ENCODE measurements at regions not wholly inside any gene's neighbourhood (a gene's known extent, or its start where the extent isn't known, plus 50 kb on each side); places are given as distances from the start of the nearest gene placed in this dataset.

DNA sequence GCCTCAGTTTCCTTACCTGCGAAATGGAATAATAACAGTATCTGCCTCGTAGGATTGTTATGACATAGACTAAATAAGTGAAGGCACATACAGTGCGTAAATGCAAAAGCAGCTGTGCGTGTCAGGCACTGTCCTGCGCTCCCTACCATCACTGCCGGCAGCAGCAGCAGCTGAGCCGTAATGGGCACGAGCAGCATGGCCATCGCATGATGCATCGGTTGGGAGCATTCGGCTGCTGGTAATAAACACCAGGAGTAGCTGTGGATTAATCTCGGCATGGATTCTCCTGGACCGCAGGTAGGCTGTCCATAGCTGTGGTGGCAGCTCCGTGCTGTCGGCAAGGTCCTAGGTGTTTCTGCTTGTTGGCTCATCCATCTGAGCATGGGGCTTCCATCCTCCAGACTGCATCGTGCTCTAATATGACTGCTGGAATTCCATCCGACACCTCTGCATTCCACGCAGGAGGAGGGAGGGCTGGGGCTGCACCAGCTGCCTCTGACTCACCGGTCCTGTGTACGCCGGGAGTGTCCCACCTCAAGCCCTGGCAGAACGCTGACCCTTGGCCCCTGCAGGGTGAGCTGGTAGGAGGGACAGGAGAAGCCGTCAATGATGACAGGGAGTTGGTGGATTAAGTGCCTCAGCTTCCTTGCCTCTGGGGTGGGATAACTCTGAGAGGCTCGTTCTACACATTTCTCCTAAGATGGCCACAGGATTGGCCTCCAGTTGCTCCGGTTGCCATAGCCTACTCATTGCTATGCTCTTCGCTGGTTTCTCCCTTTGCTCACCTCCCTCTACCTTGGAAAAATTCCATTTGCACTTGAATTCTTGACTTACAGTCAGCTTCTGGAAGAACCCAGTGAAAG, 100.9 kb upstream of the PMEPA1 start:
- DNase-seq = no peak

DNA sequence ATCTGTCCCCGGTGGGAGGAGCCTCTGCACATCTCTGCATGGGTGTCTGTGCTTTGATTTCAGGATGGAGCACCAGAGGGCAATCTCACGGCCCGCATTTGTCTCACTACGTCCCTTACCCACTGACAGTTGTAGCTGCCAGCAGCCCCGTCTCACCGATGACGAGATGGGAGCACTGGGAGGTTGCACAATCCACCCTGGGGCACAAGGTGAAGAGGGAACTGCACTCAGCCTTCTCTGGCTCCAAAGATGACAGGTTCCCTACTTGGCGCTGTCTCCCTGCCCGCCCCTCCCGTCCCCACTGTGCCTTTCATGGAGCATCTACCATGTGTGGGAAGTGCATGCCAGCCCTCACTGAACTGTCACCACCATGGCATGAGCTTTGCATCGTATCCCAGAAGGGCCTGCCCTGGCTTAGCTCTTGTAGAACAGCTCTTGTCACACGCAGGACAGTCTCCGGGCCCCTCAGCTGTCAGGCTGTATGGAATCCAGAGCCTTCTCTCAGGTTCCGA, 99.9 kb upstream of the PMEPA1 start:
- no peak for DNase-seq

GRCh38 chr20:57809149-57809548, 99.3 kb upstream of the PMEPA1 start:
- no peak for DNase-seq

DNA sequence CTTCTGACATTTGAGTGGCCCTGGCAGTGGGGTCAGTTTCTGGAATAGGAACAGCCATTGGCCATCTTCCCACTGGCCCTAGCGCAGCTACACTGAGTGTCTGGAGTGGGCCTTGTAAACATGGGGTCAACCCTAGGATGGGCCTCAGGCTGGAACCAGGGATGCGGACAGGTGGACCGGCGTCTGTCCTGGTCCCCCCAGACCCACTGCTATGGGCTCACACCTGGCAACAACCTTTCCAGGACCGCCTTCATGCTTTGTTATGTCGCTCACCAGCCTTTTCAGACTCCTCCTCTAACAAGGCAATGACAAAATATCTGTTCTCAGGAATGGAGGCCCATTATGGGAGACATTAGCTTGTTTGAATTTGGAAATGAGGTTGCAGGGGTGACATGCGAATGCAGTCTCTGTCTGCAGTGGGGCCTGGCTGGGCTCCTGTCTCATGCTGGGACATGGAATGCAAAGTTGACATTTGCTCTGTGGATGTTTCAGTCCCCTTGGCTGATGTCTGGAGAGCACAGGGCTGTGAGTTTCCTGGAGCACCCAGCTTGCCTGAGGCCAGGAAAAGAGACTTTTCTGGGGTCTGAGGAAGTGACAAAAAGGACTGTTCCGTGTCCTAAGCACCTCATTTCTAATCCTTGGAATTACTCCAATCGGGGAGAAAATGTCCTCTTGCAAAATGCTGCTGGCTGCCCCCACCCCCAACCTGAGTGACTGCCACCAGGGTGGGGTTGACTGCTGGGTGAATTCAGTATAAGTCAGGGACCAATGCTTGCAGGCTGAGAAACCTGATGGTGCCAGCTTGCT, 98.7 kb upstream of the PMEPA1 start:
- no peak for DNase-seq

DNA sequence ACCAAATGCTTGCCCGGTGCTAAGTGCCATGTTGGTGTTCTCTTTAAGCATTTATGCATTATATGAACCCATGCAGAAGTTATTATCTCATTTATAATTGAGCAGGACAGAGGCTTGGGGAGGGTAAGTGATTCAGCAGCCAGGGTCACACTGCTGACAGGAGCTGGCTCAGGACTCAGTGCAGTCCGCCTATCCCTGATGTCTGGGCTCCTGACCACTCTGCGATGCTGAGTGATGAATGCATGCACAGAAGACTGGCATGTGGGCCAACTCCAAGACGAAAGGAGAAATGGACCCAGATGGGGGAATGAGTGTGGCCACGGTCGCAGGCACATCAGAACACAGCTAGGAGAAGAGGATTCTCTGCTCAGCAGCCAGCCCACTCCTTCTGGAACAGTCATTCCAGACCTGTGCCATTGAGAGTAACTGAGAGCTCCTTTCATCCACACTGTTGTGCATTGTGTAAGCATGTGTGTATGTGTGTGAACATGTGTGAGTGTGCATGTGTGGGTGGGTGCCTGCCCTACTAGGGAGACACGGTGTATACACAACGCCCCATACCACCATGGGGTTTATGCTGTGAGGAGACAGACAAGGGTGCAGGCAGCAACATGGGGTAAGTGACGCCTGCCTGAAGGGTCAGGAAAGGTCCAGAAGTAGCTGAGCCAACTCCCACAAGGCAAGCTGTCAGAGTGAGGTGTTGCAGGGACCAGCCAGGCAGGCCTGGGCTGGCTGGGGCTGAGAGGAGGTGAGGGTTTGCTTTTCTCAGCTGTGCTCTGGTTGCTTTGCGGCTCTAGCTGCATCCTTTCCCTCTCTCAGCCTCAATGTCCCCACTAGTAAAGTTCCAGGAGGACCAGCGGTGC, 97.8 kb upstream of the PMEPA1 start:
- DNase-seq = no peak

GRCh38 chr20:57806975-57807374, 97.2 kb upstream of the PMEPA1 start:
- no peak for DNase-seq

GRCh38 chr20:57806476-57806875, 96.7 kb upstream of the PMEPA1 start:
- DNase-seq = no peak

DNA sequence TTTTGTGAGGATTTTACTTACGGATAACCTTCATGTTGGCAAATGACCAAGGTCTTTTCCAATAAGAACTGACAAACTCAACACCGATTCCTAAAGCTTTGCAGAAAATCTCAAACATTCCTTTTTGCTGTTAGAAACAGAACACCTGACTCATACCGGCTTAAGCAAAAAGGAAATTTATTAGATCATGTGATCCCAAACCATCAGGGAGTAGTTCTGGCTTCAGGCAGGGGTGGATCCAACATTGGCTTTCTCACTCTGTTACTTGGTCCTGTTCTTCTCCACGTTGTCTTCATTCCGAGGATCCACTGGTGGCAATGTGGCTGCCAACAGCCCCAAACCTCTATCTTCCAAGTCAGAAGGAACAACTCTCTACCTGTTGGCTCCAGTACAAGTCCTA, 95.9 kb upstream of the PMEPA1 start:
- DNase-seq = no peak

DNA sequence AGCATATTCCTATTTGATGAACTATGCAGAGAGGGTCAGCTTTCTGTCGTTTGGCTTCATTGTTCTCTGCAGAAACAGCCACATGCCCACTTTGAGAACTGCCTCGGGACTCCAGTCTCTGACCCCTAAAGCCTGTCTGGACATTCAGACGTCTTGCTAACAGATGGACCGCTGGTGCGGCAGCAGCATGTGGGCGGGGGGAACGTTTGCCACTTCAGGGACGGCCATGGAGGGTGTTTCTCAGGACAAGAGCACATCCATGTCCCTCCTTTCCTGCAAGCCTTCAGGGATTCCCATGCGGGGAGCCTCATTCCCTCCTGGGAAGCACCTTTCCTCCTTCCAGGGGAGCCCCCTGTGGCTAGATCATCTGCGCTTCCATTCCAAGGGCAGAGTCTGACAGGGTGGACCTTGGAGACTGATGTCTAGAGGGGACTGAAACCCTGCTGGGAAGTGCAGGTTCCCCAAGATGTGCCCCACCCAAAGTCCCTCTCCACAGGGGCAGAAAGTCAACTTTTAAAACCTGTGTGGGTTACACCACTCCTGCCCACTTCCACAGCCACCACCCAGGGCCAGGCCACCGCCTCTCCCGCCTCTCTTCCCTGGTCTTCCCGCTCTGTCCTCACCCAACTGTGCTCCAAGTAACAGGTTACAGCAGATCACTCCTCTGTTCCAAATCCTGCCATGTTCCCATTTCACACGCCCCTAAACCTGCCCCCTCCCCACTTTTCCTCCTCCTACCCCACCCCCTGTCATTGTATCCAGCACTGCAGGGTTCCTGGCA, 94.8 kb upstream of the PMEPA1 start:
- no peak for DNase-seq

DNA sequence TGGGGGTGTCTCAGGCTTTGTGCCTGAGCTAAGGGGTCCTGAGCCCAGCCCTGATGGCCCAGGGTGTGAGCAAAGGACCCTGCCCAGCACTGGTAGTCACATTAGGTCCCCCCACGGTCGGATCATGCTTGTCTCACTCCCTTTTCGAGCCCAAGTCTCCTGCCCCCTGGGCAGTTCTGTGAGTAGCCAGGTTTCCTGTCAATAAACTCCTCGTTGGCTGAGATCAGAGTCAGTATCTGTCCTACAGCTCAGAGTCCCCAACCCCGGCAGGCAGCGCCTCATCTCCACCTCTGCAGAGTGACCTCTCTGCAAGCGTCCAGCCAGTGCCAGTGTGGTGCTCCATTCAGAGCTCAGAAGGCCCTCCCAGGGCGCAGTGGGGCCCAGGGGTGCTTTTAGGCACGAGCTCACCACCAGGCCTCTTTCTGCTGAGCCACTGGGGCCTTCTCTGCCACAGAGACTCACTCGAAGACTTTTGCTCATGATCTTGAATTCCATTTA, 93.7 kb upstream of the PMEPA1 start:
- DNase-seq = no peak

DNA sequence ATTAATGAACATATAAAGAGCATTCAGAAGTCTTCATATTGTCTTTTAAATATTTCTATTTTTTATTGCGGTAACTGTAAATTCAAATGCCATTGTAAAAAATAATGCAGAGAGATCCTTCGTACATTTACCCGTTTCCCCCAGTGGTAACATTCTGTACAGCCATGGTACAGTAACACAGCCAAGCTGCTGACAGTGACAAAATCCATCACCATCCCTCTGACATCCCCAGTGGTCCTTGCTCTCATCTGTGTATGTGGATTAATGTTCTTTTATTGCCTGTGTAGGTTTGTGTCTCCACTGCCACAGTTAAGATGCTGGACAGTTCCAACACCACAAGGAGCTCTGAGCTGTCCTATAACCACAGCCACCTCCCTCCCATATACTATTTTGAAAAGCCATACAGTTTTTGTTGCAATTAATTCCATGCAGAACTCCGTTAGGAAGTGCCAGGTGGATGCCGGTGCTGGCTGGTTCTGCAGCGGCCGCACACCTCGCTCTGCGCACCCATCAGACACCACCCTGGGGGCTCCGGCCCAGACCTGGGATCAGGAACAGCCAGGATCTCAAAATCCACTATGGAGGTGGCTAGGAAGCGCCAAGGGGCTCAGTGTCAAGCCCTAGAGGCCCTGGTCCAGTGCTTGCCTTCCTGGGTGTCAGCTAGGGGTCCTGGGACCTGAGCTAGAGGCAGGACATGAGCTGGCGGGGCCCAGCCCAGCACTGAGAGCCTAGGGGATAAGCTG, 93.1 kb upstream of the PMEPA1 start:
- DNase-seq = no peak

DNA sequence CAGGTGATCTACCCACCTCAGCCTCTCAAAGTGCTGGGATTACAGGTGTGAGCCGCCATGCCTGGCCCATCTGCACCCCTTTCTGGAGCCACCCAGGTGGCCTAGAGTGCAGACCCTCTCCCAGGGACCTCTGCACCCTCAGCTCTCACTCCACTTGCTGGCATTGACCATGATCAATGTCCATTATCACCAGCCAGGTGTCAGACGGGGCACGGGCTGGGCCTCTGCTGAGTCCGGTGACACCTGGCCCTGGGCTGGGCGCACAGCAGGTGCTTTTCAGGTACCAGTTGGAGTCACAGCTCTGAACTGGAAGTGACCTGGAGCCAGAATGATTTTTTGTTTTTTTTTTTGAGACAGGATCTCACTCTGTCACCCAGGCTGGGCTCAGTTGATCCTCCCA, 91.8 kb upstream of the PMEPA1 start:
- no peak for DNase-seq

GRCh38 chr20:57800791-57801430, 91.1 kb upstream of the PMEPA1 start:
- no peak for DNase-seq

GRCh38 chr20:57797401-57797800, 87.6 kb upstream of the PMEPA1 start:
- DNase-seq = no peak

GRCh38 chr20:57795977-57796560, 86.3 kb upstream of the PMEPA1 start:
- no peak for DNase-seq

DNA sequence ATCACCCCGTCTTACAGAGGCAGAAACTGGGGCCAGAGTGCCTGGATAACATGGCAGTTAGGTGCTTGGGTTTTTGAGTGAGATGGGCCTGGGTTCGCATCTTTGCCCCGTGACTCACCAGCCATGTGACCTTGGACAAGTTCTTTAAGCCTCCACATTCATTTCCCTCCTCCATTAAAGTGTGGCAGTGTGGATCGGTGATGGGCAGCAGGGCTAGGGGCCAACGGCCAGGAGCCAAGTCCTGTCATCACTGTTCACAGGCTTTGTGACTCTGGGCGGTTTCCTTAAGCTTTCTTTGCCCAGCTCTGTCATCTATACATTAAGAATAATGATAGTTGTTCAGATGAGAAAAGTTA, 85.5 kb upstream of the PMEPA1 start:
- no peak for DNase-seq

GRCh38 chr20:57794600-57795341, 85.0 kb upstream of the PMEPA1 start:
- DNase-seq = no peak

DNA sequence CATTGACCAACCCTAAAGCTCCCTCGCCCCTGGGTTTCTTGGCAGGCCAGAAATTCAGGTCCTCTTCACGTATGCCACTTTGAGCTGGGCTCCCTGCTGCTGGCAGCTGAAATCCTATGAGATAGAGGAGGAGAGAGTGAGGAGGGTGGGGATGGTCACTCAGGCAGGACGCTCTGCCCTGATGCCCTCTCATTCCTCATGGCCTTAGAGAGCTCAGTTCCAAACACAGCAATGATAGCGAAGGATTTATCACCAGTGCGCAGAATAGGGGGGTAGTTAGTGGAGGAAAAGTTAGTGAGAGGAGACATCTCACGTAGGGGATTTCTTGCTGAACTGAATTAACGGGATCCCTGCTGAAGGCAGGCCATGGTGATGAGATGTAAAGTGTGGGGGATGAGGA, 84.2 kb upstream of the PMEPA1 start:
- DNase-seq = no peak

Measured in amygdala (tissue), 56 donors.